NCI-H2107 treated with DMSO at 0.1 percent for 48 hours (cell line): ENCODE measurements at regions not wholly inside any gene's neighbourhood (a gene's known extent, or its start where the extent isn't known, plus 50 kb on each side); places are given as distances from the start of the nearest gene placed in this dataset.

Experiments used
- DNase-seq: peaks from one replicate; lab custom pipeline; 2025; ENCODE audit not compliant: unreplicated experiment; lab: John Stamatoyannopoulos, UW

GRCh38 chr12:78767264-78767981 lies 97.2 kb upstream of the SYT1 start:
- DNase-seq: no peak

- no peak for DNase-seq
Observed at GRCh38 chr12:78778339-78778738, 86.2 kb upstream of the SYT1 start.

- DNase-seq: no peak
Observed at GRCh38 chr12:78787576-78787975, 77.0 kb upstream of the SYT1 start.

- DNase-seq: no peak
Observed at GRCh38 chr12:78790148-78790547, 74.4 kb upstream of the SYT1 start.

- DNase-seq: no peak
Observed at GRCh38 chr12:78792052-78792698, 72.4 kb upstream of the SYT1 start.

- no peak for DNase-seq
Observed at GRCh38 chr12:78793491-78793890, 71.1 kb upstream of the SYT1 start.

- DNase-seq: no peak
Observed at GRCh38 chr12:78793982-78794381, 70.6 kb upstream of the SYT1 start.

- no peak for DNase-seq
Observed at GRCh38 chr12:78795934-78796445, 68.6 kb upstream of the SYT1 start.

GRCh38 chr12:78797196-78797931 lies 67.2 kb upstream of the SYT1 start:
- DNase-seq: no peak

- no peak for DNase-seq
Observed at GRCh38 chr12:78799649-78800048, 64.9 kb upstream of the SYT1 start.

- no peak for DNase-seq
Observed at GRCh38 chr12:78802593-78802992, 62.0 kb upstream of the SYT1 start.

- DNase-seq: no peak
Observed at GRCh38 chr12:78804262-78804661, 60.3 kb upstream of the SYT1 start.
